ENCODE measurements at regions not wholly inside any gene's neighbourhood (a gene's known extent, or its start where the extent isn't known, plus 50 kb on each side); places are given as distances from the start of the nearest gene placed in this dataset.

- no peaks in the 10 kb centered on the region for H3K36me3 ChIP-seq (ENCODE audit: insufficient read depth, low read length, poor library complexity, severe bottlenecking)
- H3K27ac ChIP-seq (ENCODE audit: low read depth, low read length, poor library complexity, severe bottlenecking): no peak overlapping the region
- TF ChIP-seq, protein P1, sequence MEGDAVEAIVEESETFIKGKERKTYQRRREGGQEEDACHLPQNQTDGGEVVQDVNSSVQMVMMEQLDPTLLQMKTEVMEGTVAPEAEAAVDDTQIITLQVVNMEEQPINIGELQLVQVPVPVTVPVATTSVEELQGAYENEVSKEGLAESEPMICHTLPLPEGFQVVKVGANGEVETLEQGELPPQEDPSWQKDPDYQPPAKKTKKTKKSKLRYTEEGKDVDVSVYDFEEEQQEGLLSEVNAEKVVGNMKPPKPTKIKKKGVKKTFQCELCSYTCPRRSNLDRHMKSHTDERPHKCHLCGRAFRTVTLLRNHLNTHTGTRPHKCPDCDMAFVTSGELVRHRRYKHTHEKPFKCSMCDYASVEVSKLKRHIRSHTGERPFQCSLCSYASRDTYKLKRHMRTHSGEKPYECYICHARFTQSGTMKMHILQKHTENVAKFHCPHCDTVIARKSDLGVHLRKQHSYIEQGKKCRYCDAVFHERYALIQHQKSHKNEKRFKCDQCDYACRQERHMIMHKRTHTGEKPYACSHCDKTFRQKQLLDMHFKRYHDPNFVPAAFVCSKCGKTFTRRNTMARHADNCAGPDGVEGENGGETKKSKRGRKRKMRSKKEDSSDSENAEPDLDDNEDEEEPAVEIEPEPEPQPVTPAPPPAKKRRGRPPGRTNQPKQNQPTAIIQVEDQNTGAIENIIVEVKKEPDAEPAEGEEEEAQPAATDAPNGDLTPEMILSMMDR (conservative IDR thresholded peaks at IDR 0.05; ENCODE audit: low read depth, low read length): no peak
- no peak for TF ChIP-seq EZH2 (IDR thresholded peaks at IDR 0.05; ENCODE audit: borderline replicate concordance, low read depth, low read length, poor library complexity, severe bottlenecking)
- no peaks in the 10 kb centered on the region for H3K4me1 ChIP-seq (ENCODE audit: insufficient read depth, low read length, poor library complexity, severe bottlenecking)
- no TSS peak for BruUV-seq (replicated peaks)
- CTCF ChIA-PET: no interaction called here
- POLR2A ChIA-PET (ENCODE audit: low non-redundant PET): no interaction called here
- peaks cover 10% of the 10 kb centered on the region for H3K27me3 ChIP-seq (replicated peaks; ENCODE audit: insufficient read depth, low read depth, low read length, poor library complexity)
- H3K9me3 ChIP-seq (ENCODE audit: low read depth, low read length, poor library complexity, severe bottlenecking): no peaks in the 10 kb centered on the region
- DNase-seq (ENCODE audit: low spot score): no peak
- intact Hi-C loops (cut with micrococcal nuclease; ENCODE audit: unreplicated experiment): no loop called here
- H3K4me3 ChIP-seq (ENCODE audit: low read depth, low read length, poor library complexity, severe bottlenecking): no peak overlapping the region
Observed at GRCh38 chr2:105587637-105588036, 157.1 kb upstream of the NCK2 start.

- TF ChIP-seq EZH2 (IDR thresholded peaks at IDR 0.05; ENCODE audit: borderline replicate concordance, low read depth, low read length, poor library complexity, severe bottlenecking): no peak
- TF ChIP-seq, protein P1 (conservative IDR thresholded peaks at IDR 0.05; ENCODE audit: low read depth, low read length): no peak
- Histone ChIP-seq H3K4me3 (ENCODE audit: low read depth, low read length, poor library complexity, severe bottlenecking) (no peak overlapping the region), H3K9me3 (ENCODE audit: low read depth, low read length, poor library complexity, severe bottlenecking) (no peaks in the 10 kb centered on the region), H3K36me3 (ENCODE audit: insufficient read depth, low read length, poor library complexity, severe bottlenecking) (no peaks in the 10 kb centered on the region), H3K4me1 (ENCODE audit: insufficient read depth, low read length, poor library complexity, severe bottlenecking) (no peaks in the 10 kb centered on the region), H3K27ac (ENCODE audit: low read depth, low read length, poor library complexity, severe bottlenecking) (no peak overlapping the region), H3K27me3 (replicated peaks; ENCODE audit: insufficient read depth, low read depth, low read length, poor library complexity) (peaks cover 18% of the 10 kb centered on the region)
- intact Hi-C loops (cut with micrococcal nuclease; ENCODE audit: unreplicated experiment): no loop called here
- no peak for DNase-seq (ENCODE audit: low spot score)
- ChIA-PET CTCF (no interaction called here), POLR2A (ENCODE audit: low non-redundant PET) (no interaction called here)
- BruUV-seq (replicated peaks): no TSS peak
Observed at GRCh38 chr2:105584435-105585010, 160.2 kb upstream of the NCK2 start.

DNA sequence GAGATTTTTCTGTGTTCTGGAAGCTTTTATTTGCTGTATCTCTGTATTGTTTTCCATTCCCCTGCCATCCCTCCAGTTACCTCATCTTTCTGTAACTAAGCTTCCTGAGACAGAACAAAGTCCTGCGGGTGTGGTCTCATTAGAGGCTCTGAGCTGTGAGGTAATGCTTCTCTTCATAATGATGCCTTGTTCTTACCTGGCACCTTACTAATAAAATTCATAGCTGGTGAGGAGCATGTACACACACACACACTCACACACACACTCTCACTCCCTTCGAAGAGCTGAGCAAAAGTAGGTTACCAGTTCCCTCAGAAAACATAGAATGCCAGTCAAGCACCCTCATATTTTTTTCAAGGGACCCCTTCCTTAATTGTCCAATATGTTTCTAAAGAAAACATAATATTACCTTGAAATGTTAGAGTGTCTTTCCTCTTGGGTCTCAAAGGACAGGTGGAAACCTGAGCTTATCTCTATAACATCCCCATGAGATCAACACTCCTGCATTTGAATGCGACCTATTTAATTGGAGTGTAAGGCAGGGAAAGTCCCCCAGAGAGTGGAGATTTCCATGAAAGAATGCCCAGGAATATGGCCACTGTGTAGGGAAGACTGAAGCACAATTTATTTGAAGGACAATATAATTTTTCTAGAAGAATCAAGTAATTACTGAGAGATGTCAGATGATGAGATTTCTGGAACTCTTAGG, 161.6 kb upstream of the NCK2 start:
- Histone ChIP-seq H3K36me3 (ENCODE audit: insufficient read depth, low read length, poor library complexity, severe bottlenecking) (no peaks in the 10 kb centered on the region), H3K4me1 (ENCODE audit: insufficient read depth, low read length, poor library complexity, severe bottlenecking) (no peaks in the 10 kb centered on the region), H3K9me3 (ENCODE audit: low read depth, low read length, poor library complexity, severe bottlenecking) (no peaks in the 10 kb centered on the region), H3K27ac (ENCODE audit: low read depth, low read length, poor library complexity, severe bottlenecking) (no peak overlapping the region), H3K4me3 (ENCODE audit: low read depth, low read length, poor library complexity, severe bottlenecking) (no peak overlapping the region), H3K27me3 (replicated peaks; ENCODE audit: insufficient read depth, low read depth, low read length, poor library complexity) (peaks cover 18% of the 10 kb centered on the region)
- ChIA-PET POLR2A (ENCODE audit: low non-redundant PET) (no interaction called here), CTCF (no interaction called here)
- DNase-seq (ENCODE audit: low spot score): no peak
- intact Hi-C loops (cut with micrococcal nuclease; ENCODE audit: unreplicated experiment): no loop called here
- no peak for TF ChIP-seq EZH2 (IDR thresholded peaks at IDR 0.05; ENCODE audit: borderline replicate concordance, low read depth, low read length, poor library complexity, severe bottlenecking)
- TF ChIP-seq, protein P1 (conservative IDR thresholded peaks at IDR 0.05; ENCODE audit: low read depth, low read length): no peak
- BruUV-seq (replicated peaks): no TSS peak
